Body of pancreas (tissue), 4 donors: ENCODE measurements at regions not wholly inside any gene's neighbourhood (a gene's known extent, or its start where the extent isn't known, plus 50 kb on each side); places are given as distances from the start of the nearest gene placed in this dataset.

Experiments
- ATAC-seq: fragments of 150-250 bp; one replicate; pipeline ENCODE4 v1.9.1; 2016
- DNase-seq, 4 donors: peaks; one replicate each; pipeline ENCODE4 v3.0.0-alpha.2; 2019
- H3K27ac ChIP-seq, 4 donors: fragments of 200-600 bp; sonication (generic); 1 replicate in 3 of 4; 2 replicates in 1 of 4; pipeline versions ENCODE4 v1.5.1 to v1.6.1; 2016 to 2019; ENCODE audit warnings: mild to moderate bottlenecking in 1 of 4, mixed read lengths in 1 of 4, moderate library complexity in 1 of 4
- H3K27me3 ChIP-seq, 2 donors: fragments of 200-600 bp; sonication (generic); one replicate each; pipeline ENCODE4 v1.6.0; 2016; ENCODE audit warnings: mild to moderate bottlenecking in 1 of 2
- H3K36me3 ChIP-seq, 2 donors: fragments of 200-600 bp; sonication (generic); replicated peaks in 1 of 2; 2 replicates each; pipeline ENCODE4 v1.5.1; 2016; ENCODE audit warnings: low read depth in 2 of 2; ENCODE audit not compliant: insufficient read depth in 1 of 2
- H3K4me1 ChIP-seq: fragments of 200-600 bp; sonication (generic); one replicate; pipeline ENCODE4 v1.6.0; 2016
- H3K4me3 ChIP-seq, 2 donors: fragments of 200-600 bp; sonication (generic); 1 replicate in 1 of 2; 2 replicates in 1 of 2; pipeline ENCODE4 v1.5.1; 2016 to 2019
- H3K9me3 ChIP-seq, 3 donors: fragments of 200-600 bp; sonication (generic); 1 replicate in 2 of 3; 2 replicates in 1 of 3; pipeline ENCODE4 v1.5.1; 2016
- POLR2A ChIP-seq, 3 donors: fragments of 450-650 bp; IDR thresholded peaks; one replicate each; pipeline ENCODE4 v1.6.1; 2016; ENCODE audit warnings: antibody characterized with exemption in 3 of 3, mild to moderate bottlenecking in 2 of 3
- WGBS, 2 donors: methylation state at CpG; one replicate each; pipeline ENCODE4 v1.1.5; 2017; 5-methylcytosine and 5-hydroxymethylcytosine counted together
- intact Hi-C: fragments of 100-400 bp; cut with DNase I; formaldehyde crosslinking; loops from one replicate; pipeline ENCODE4 v1.15.1; 2023
- TF ChIP-seq, protein P1 (sequence below), 7 experiments: fragments of 450-650 bp in 4 of 7; fragments of 200-600 bp in 3 of 7; sonication (generic) in 3 of 7; IDR thresholded peaks; one replicate each; pipeline ENCODE4 v1.5.1; 2016 to 2019; ENCODE audit warnings: antibody characterized with exemption in 7 of 7

DNA sequence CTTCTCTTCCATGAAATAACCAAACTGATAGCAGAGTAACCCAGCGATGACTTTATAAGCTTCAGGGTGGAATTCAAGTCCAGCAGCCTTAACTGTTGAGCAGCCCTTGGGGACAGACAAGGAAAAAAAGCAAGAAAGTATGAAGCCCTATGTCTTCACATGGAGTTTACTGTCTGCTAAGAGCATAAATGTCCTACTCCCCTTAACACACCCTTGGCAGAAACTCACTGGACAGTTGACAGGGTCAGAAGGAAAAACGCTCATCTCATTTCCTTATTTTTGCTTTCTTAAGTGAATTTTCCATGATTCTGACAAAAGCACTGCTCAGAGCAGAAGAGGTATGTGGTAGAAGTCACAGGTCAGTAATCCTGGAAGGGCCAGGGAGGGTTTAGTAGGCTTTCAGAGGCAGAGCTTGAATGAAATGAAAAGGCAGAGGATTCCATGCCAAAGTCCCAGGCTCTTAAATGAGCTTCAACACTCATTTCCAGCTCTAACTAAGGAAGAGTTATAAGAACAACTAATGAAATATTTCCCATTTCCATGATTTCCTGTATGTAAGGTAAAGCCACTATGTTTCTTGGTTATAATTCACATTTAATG, 683.3 kb upstream of the KLHL29 start:
- Histone ChIP-seq H3K27ac (no peak overlapping the region), H3K27me3 (no peaks in the 10 kb centered on the region), H3K9me3 (no peaks in the 10 kb centered on the region), H3K36me3 (no peaks in the 10 kb centered on the region), H3K4me3 (no peak overlapping the region), H3K4me1 (no peaks in the 10 kb centered on the region)
- ATAC-seq (no peak), DNase-seq (no peak)
- intact Hi-C loops, result no loop called here
- TF ChIP-seq, protein P1, sequence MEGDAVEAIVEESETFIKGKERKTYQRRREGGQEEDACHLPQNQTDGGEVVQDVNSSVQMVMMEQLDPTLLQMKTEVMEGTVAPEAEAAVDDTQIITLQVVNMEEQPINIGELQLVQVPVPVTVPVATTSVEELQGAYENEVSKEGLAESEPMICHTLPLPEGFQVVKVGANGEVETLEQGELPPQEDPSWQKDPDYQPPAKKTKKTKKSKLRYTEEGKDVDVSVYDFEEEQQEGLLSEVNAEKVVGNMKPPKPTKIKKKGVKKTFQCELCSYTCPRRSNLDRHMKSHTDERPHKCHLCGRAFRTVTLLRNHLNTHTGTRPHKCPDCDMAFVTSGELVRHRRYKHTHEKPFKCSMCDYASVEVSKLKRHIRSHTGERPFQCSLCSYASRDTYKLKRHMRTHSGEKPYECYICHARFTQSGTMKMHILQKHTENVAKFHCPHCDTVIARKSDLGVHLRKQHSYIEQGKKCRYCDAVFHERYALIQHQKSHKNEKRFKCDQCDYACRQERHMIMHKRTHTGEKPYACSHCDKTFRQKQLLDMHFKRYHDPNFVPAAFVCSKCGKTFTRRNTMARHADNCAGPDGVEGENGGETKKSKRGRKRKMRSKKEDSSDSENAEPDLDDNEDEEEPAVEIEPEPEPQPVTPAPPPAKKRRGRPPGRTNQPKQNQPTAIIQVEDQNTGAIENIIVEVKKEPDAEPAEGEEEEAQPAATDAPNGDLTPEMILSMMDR (IDR thresholded peaks at IDR 0.05), result no peak
- TF ChIP-seq POLR2A (IDR thresholded peaks at IDR 0.05), result no peak
- 75 to 86% methylated on average over 2 of the region's 2 CpGs for WGBS, 2 donors

- intact Hi-C loops, result no loop called here
Observed at GRCh38 chr2:22703286-22703920, 681.6 kb upstream of the KLHL29 start.

GRCh38 chr2:22719396-22719795, 665.6 kb upstream of the KLHL29 start:
- DNase-seq (no peak), ATAC-seq (no peak)
- intact Hi-C loops, result no loop called here
- no peaks in the 10 kb centered on the region for H3K36me3 ChIP-seq
- no peaks in the 10 kb centered on the region for H3K27me3 ChIP-seq
- TF ChIP-seq, protein P1 (IDR thresholded peaks at IDR 0.05), result no peak
- TF ChIP-seq POLR2A (IDR thresholded peaks at IDR 0.05), result no peak
- H3K27ac ChIP-seq, result no peak overlapping the region
- H3K9me3 ChIP-seq, result no peaks in the 10 kb centered on the region
- no peak overlapping the region for H3K4me3 ChIP-seq
- H3K4me1 ChIP-seq, result no peaks in the 10 kb centered on the region

More at GRCh38 chr2:22703286-22703920, 681.6 kb upstream of the KLHL29 start:
- Histone ChIP-seq H3K27ac (no peak overlapping the region), H3K4me1 (no peaks in the 10 kb centered on the region), H3K9me3 (no peaks in the 10 kb centered on the region), H3K27me3 (no peaks in the 10 kb centered on the region), H3K36me3 (no peaks in the 10 kb centered on the region), H3K4me3 (no peak overlapping the region)
- no peak for ATAC-seq
- WGBS, 2 donors, result 38% methylated on average over 1 of the region's 1 CpG; no CpG with 5 or more reads in 1 of the 2 donors
- no peak for TF ChIP-seq POLR2A (IDR thresholded peaks at IDR 0.05)
- TF ChIP-seq, protein P1 (IDR thresholded peaks at IDR 0.05), result no peak
- no peak for DNase-seq

GRCh38 chr2:22729466-22729865, 655.5 kb upstream of the KLHL29 start:
- TF ChIP-seq, protein P1 (IDR thresholded peaks at IDR 0.05), result no peak
- no peak for TF ChIP-seq POLR2A (IDR thresholded peaks at IDR 0.05)
- WGBS, 2 donors, result 58 to 67% methylated on average over 5 of the region's 5 CpGs
- Histone ChIP-seq H3K4me1 (peaks cover 7% of the 10 kb centered on the region), H3K27ac (no peak overlapping the region), H3K27me3 (no peaks in the 10 kb centered on the region), H3K4me3 (no peak overlapping the region), H3K9me3 (no peaks in the 10 kb centered on the region), H3K36me3 (no peaks in the 10 kb centered on the region)
- intact Hi-C loops, result no loop called here
- ATAC-seq, result no peak
- DNase-seq, result no peak
